ENCODE measurements at regions not wholly inside any gene's neighbourhood (a gene's known extent, or its start where the extent isn't known, plus 50 kb on each side); places are given as distances from the start of the nearest gene placed in this dataset.

DNA sequence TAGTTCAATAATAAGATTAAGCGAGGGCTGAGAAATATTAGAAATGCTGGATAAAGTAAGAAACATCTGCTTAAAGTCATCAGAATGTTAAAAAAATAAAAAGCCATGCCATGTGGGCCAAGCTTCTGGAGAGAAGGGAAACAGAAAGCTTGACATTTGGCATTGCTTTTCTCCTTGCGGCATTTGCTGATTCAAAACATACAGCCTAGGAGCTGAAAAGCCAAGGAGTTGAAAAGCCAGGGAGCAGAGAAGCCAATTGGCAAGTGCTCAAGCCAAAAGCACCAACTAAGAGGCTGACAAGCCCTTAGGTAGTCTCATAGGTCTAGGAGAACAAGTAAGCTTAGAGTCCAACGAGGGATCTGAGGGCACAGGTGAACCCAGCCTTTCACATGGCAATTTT lies 754.3 kb downstream of the TLE4 start:
- Histone ChIP-seq H3K4me2 (ENCODE audit: insufficient read depth, low read length, poor library complexity, severe bottlenecking) (no peak overlapping the region), H4K8ac (ENCODE audit: low read depth, low read length) (no peak overlapping the region), H3K18ac (ENCODE audit: low read length) (no peak overlapping the region), H2AK5ac (ENCODE audit: low read depth, low read length) (no peak overlapping the region), H2BK12ac (ENCODE audit: low read length) (no peak overlapping the region), H3K79me1 (ENCODE audit: low read depth, low read length) (no peaks in the 10 kb centered on the region), H2BK15ac (ENCODE audit: low read length) (no peak overlapping the region), H3K14ac (ENCODE audit: low read length) (no peak overlapping the region), H2BK5ac (ENCODE audit: low read length) (no peak overlapping the region), H3K27me3 (ENCODE audit: control insufficient read depth in 3 of 3, insufficient read depth in 3 of 3, low read depth in 1 of 3, low read length in 3 of 3) (no peaks in the 10 kb centered on the region), H3K4ac (ENCODE audit: low read length) (no peak overlapping the region), H3K27ac (replicated peaks; ENCODE audit: low read length) (no peak overlapping the region), H2BK120ac (ENCODE audit: low read depth, low read length) (no peak overlapping the region), H4K91ac (ENCODE audit: low read depth, low read length, poor library complexity) (no peak overlapping the region), H3K4me1 (ENCODE audit: control insufficient read depth in 2 of 2, insufficient read depth in 1 of 2, low read depth in 1 of 2, low read length in 2 of 2) (no peaks in the 10 kb centered on the region), H2AFZ (ENCODE audit: low read length) (no peak overlapping the region), H3K23ac (ENCODE audit: low read depth, low read length, poor library complexity) (no peak overlapping the region), H3K9ac (ENCODE audit: low read depth, low read length, poor library complexity) (no peak overlapping the region), H3K4me3 (ENCODE audit: low read length in 2 of 2) (no peak overlapping the region), H3K9me3 (replicated peaks in 1 of 2; ENCODE audit: control insufficient read depth in 2 of 2, insufficient read depth in 1 of 2, low read depth in 1 of 2, low read length in 2 of 2) (no peaks in the 10 kb centered on the region), H3K36me3 (replicated peaks in 1 of 2; ENCODE audit: control insufficient read depth in 2 of 2, insufficient read depth in 2 of 2, low read length in 2 of 2) (no peaks in the 10 kb centered on the region)
- DNase-seq (ENCODE audit: low spot score): no peak
- no CpG with 5 or more reads among the region's 3 CpGs for whole genome bisulfite sequencing, 2 donors (ENCODE audit: extremely low coverage in 2 of 2, insufficient read length in 2 of 2, insufficient replicate concordance in 1 of 2)

DNA sequence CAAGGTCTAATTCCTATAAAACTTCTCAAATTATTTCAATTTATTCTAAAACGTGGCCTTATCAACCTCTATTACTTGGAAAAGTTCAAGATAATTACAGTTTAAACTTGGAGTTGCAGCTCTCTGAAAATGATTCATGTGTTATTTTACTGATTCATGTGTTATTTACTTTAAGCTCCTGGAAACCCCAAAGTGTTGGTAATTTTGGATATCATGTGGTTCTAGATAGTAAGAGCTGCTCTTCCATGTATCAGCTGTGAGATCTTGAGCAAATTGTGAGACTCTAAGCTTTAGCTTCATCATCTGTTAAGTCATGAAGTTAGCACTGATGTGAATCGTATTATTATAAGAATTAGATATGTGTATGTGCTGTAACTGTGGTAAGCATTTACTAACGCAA lies 749.2 kb downstream of the TLE4 start:
- no peak overlapping the region for H3K18ac ChIP-seq (ENCODE audit: low read length)
- H3K23ac ChIP-seq (ENCODE audit: low read depth, low read length, poor library complexity): no peak overlapping the region
- H2BK12ac ChIP-seq (ENCODE audit: low read length): no peak overlapping the region
- no peak overlapping the region for H3K4me3 ChIP-seq (ENCODE audit: low read length in 2 of 2)
- H3K4ac ChIP-seq (ENCODE audit: low read length): no peak overlapping the region
- H2AFZ ChIP-seq (ENCODE audit: low read length): no peak overlapping the region
- WGBS, 2 donors (ENCODE audit: extremely low coverage in 2 of 2, insufficient read length in 2 of 2, insufficient replicate concordance in 1 of 2): no CpG with 5 or more reads among the region's 3 CpGs
- H3K79me1 ChIP-seq (ENCODE audit: low read depth, low read length): no peaks in the 10 kb centered on the region
- no peak overlapping the region for H4K91ac ChIP-seq (ENCODE audit: low read depth, low read length, poor library complexity)
- H2BK15ac ChIP-seq (ENCODE audit: low read length): no peak overlapping the region
- H3K9ac ChIP-seq (ENCODE audit: low read depth, low read length, poor library complexity): no peak overlapping the region
- H3K27ac ChIP-seq (replicated peaks; ENCODE audit: low read length): no peak overlapping the region
- H3K4me1 ChIP-seq (ENCODE audit: control insufficient read depth in 2 of 2, insufficient read depth in 1 of 2, low read depth in 1 of 2, low read length in 2 of 2): no peaks in the 10 kb centered on the region
- H3K4me2 ChIP-seq (ENCODE audit: insufficient read depth, low read length, poor library complexity, severe bottlenecking): no peak overlapping the region
- no peaks in the 10 kb centered on the region for H3K9me3 ChIP-seq (replicated peaks in 1 of 2; ENCODE audit: control insufficient read depth in 2 of 2, insufficient read depth in 1 of 2, low read depth in 1 of 2, low read length in 2 of 2)
- H2AK5ac ChIP-seq (ENCODE audit: low read depth, low read length): no peak overlapping the region
- no peaks in the 10 kb centered on the region for H3K27me3 ChIP-seq (ENCODE audit: control insufficient read depth in 3 of 3, insufficient read depth in 3 of 3, low read depth in 1 of 3, low read length in 3 of 3)
- no peak overlapping the region for H4K8ac ChIP-seq (ENCODE audit: low read depth, low read length)
- no peaks in the 10 kb centered on the region for H3K36me3 ChIP-seq (replicated peaks in 1 of 2; ENCODE audit: control insufficient read depth in 2 of 2, insufficient read depth in 2 of 2, low read length in 2 of 2)
- no peak overlapping the region for H2BK120ac ChIP-seq (ENCODE audit: low read depth, low read length)
- no peak overlapping the region for H3K14ac ChIP-seq (ENCODE audit: low read length)
- DNase-seq (ENCODE audit: low spot score): no peak
- H2BK5ac ChIP-seq (ENCODE audit: low read length): no peak overlapping the region

DNA sequence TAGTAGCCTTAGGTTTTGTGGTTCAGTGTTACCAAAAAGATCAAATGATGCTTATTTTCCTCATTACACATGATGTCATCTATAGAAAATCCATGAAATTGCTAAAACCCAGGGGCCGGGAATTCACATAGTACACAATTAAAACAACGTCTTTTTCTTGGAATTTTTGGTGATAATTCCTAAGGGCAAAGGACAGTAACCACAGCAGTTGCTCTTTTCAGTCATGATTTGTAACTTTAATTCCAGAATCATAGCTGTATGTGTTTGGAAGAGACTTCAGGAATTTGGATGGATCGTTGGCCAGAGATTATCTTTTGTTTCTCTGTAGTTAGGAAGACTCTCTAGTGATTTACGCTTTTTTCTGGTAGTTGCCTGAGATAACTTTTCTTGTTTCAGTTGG lies 748.7 kb downstream of the TLE4 start:
- no peak overlapping the region for H3K27ac ChIP-seq (replicated peaks; ENCODE audit: low read length)
- no peak overlapping the region for H2AK5ac ChIP-seq (ENCODE audit: low read depth, low read length)
- H3K27me3 ChIP-seq (ENCODE audit: control insufficient read depth in 3 of 3, insufficient read depth in 3 of 3, low read depth in 1 of 3, low read length in 3 of 3): no peaks in the 10 kb centered on the region
- no peaks in the 10 kb centered on the region for H3K9me3 ChIP-seq (replicated peaks in 1 of 2; ENCODE audit: control insufficient read depth in 2 of 2, insufficient read depth in 1 of 2, low read depth in 1 of 2, low read length in 2 of 2)
- no peaks in the 10 kb centered on the region for H3K79me1 ChIP-seq (ENCODE audit: low read depth, low read length)
- H2BK15ac ChIP-seq (ENCODE audit: low read length): no peak overlapping the region
- H2BK5ac ChIP-seq (ENCODE audit: low read length): no peak overlapping the region
- H2BK120ac ChIP-seq (ENCODE audit: low read depth, low read length): no peak overlapping the region
- no peaks in the 10 kb centered on the region for H3K36me3 ChIP-seq (replicated peaks in 1 of 2; ENCODE audit: control insufficient read depth in 2 of 2, insufficient read depth in 2 of 2, low read length in 2 of 2)
- no peak overlapping the region for H2AFZ ChIP-seq (ENCODE audit: low read length)
- H3K4me3 ChIP-seq (ENCODE audit: low read length in 2 of 2): no peak overlapping the region
- no peaks in the 10 kb centered on the region for H3K4me1 ChIP-seq (ENCODE audit: control insufficient read depth in 2 of 2, insufficient read depth in 1 of 2, low read depth in 1 of 2, low read length in 2 of 2)
- H3K9ac ChIP-seq (ENCODE audit: low read depth, low read length, poor library complexity): no peak overlapping the region
- no peak overlapping the region for H3K18ac ChIP-seq (ENCODE audit: low read length)
- H4K91ac ChIP-seq (ENCODE audit: low read depth, low read length, poor library complexity): no peak overlapping the region
- no peak overlapping the region for H2BK12ac ChIP-seq (ENCODE audit: low read length)
- H3K23ac ChIP-seq (ENCODE audit: low read depth, low read length, poor library complexity): no peak overlapping the region
- WGBS, 2 donors (ENCODE audit: extremely low coverage in 2 of 2, insufficient read length in 2 of 2, insufficient replicate concordance in 1 of 2): no CpG with 5 or more reads among the region's 4 CpGs
- H3K4me2 ChIP-seq (ENCODE audit: insufficient read depth, low read length, poor library complexity, severe bottlenecking): no peak overlapping the region
- no peak for DNase-seq (ENCODE audit: low spot score)
- H3K4ac ChIP-seq (ENCODE audit: low read length): no peak overlapping the region
- H3K14ac ChIP-seq (ENCODE audit: low read length): no peak overlapping the region
- no peak overlapping the region for H4K8ac ChIP-seq (ENCODE audit: low read depth, low read length)

DNA sequence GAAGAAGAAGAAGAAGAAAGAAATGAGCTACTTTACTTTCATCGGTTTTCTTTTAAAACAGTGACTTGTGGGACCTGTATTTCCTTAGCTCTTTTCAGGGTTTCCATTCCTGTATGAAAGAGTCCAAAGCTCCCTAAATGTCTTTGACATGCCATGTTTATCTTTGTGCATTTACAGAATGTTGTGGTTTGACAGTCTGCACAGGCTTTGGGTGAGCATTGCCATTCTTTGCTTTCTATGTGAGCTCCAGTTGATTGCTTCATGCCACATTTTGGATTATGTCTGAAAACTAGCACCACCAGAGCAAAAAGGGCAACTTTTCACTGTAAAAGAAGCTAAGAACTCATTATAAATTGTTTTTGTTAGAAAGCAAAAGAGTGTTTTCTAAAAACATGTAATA lies 733.4 kb downstream of the TLE4 start:
- Histone ChIP-seq H3K18ac (ENCODE audit: low read length) (no peak overlapping the region), H3K23ac (ENCODE audit: low read depth, low read length, poor library complexity) (no peak overlapping the region), H3K4ac (ENCODE audit: low read length) (no peak overlapping the region), H3K36me3 (replicated peaks in 1 of 2; ENCODE audit: control insufficient read depth in 2 of 2, insufficient read depth in 2 of 2, low read length in 2 of 2) (no peaks in the 10 kb centered on the region), H2AK5ac (ENCODE audit: low read depth, low read length) (no peak overlapping the region), H2BK12ac (ENCODE audit: low read length) (no peak overlapping the region), H3K9me3 (replicated peaks in 1 of 2; ENCODE audit: control insufficient read depth in 2 of 2, insufficient read depth in 1 of 2, low read depth in 1 of 2, low read length in 2 of 2) (no peaks in the 10 kb centered on the region), H3K4me2 (ENCODE audit: insufficient read depth, low read length, poor library complexity, severe bottlenecking) (no peak overlapping the region), H3K27ac (replicated peaks; ENCODE audit: low read length) (no peak overlapping the region), H4K91ac (ENCODE audit: low read depth, low read length, poor library complexity) (no peak overlapping the region), H3K9ac (ENCODE audit: low read depth, low read length, poor library complexity) (no peak overlapping the region), H3K4me3 (ENCODE audit: low read length in 2 of 2) (no peak overlapping the region), H3K14ac (ENCODE audit: low read length) (no peak overlapping the region), H4K8ac (ENCODE audit: low read depth, low read length) (no peak overlapping the region), H3K4me1 (ENCODE audit: control insufficient read depth in 2 of 2, insufficient read depth in 1 of 2, low read depth in 1 of 2, low read length in 2 of 2) (no peaks in the 10 kb centered on the region), H2BK5ac (ENCODE audit: low read length) (no peak overlapping the region), H3K27me3 (ENCODE audit: control insufficient read depth in 3 of 3, insufficient read depth in 3 of 3, low read depth in 1 of 3, low read length in 3 of 3) (no peaks in the 10 kb centered on the region), H3K79me1 (ENCODE audit: low read depth, low read length) (no peaks in the 10 kb centered on the region), H2AFZ (ENCODE audit: low read length) (no peak overlapping the region), H2BK15ac (ENCODE audit: low read length) (no peak overlapping the region), H2BK120ac (ENCODE audit: low read depth, low read length) (no peak overlapping the region)
- WGBS, 2 donors (ENCODE audit: extremely low coverage in 2 of 2, insufficient read length in 2 of 2, insufficient replicate concordance in 1 of 2): no CpG with 5 or more reads among the region's 1 CpG
- DNase-seq (ENCODE audit: low spot score): no peak
